Neuronal stem cell (in vitro differentiated cells): ENCODE measurements at regions not wholly inside any gene's neighbourhood (a gene's known extent, or its start where the extent isn't known, plus 50 kb on each side); places are given as distances from the start of the nearest gene placed in this dataset.
"Not testable (repeated sequence)": the region's sequence is repeated elsewhere in the genome, so short reads cannot be mapped to it uniquely, and the experiment has no call there.

Experiments
- DNase-seq: peaks from one replicate; pipeline ENCODE4 v3.0.0-alpha.2; 2013; ENCODE audit warnings: low spot score
- H2AFZ ChIP-seq: one replicate; pipeline ENCODE4 v1.6.1; 2013; ENCODE audit warnings: mild to moderate bottlenecking, low read length, inconsistent platforms
- H2AK5ac ChIP-seq: 2 replicates; pipeline ENCODE4 v1.6.1; 2013; ENCODE audit warnings: low read depth, mild to moderate bottlenecking, inconsistent platforms, low read length, moderate library complexity, mixed read lengths
- H2BK120ac ChIP-seq: 2 replicates; pipeline ENCODE4 v1.6.1; 2013; ENCODE audit warnings: low read depth, mild to moderate bottlenecking, inconsistent platforms, low read length, moderate library complexity, mixed read lengths
- H2BK12ac ChIP-seq: one replicate; pipeline ENCODE4 v1.6.1; 2013; ENCODE audit warnings: low read length, inconsistent platforms
- H2BK15ac ChIP-seq: 2 replicates; pipeline ENCODE4 v1.6.1; 2013; ENCODE audit warnings: mild to moderate bottlenecking, low read length, inconsistent platforms, mixed read lengths
- H2BK5ac ChIP-seq: one replicate; pipeline ENCODE4 v1.6.1; 2013; ENCODE audit warnings: inconsistent platforms, mild to moderate bottlenecking, low read length, moderate library complexity
- H3K14ac ChIP-seq: one replicate; pipeline ENCODE4 v1.6.1; 2013; ENCODE audit warnings: low read length, inconsistent platforms
- H3K18ac ChIP-seq: 2 replicates; pipeline ENCODE4 v1.6.1; 2013; ENCODE audit warnings: low read length, inconsistent platforms
- H3K23ac ChIP-seq: 2 replicates; pipeline ENCODE4 v1.6.1; 2013; ENCODE audit warnings: low read depth, mild to moderate bottlenecking, mixed read lengths, low read length, inconsistent platforms; ENCODE audit not compliant: poor library complexity
- H3K27ac ChIP-seq: replicated peaks from 3 replicates; pipeline ENCODE4 v1.5.1; 2013; ENCODE audit warnings: low read length, inconsistent platforms
- H3K27me3 ChIP-seq, 3 experiments: 2 replicates each; pipeline ENCODE4 v1.6.1; 2013; ENCODE audit warnings: low read length in 3 of 3, mild to moderate bottlenecking in 2 of 3, inconsistent platforms in 1 of 3, low read depth in 1 of 3, mixed read lengths in 1 of 3, moderate library complexity in 1 of 3; ENCODE audit not compliant: control insufficient read depth in 3 of 3, insufficient read depth in 3 of 3
- H3K36me3 ChIP-seq, 2 donors: replicated peaks in 1 of 2; 2 replicates each; pipeline ENCODE4 v1.6.1; 2013; ENCODE audit warnings: low read length in 2 of 2; ENCODE audit not compliant: control insufficient read depth in 2 of 2, insufficient read depth in 2 of 2
- H3K4ac ChIP-seq: 2 replicates; pipeline ENCODE4 v1.6.1; 2013; ENCODE audit warnings: inconsistent platforms, mild to moderate bottlenecking, low read length, moderate library complexity
- H3K4me1 ChIP-seq, 2 donors: 1 replicate in 1 of 2; 2 replicates in 1 of 2; pipeline ENCODE4 v1.6.1; 2013; ENCODE audit warnings: low read length in 2 of 2, low read depth in 1 of 2; ENCODE audit not compliant: control insufficient read depth in 2 of 2, insufficient read depth in 1 of 2
- H3K4me2 ChIP-seq: one replicate; pipeline ENCODE4 v1.6.1; 2013; ENCODE audit warnings: mild to moderate bottlenecking, low read length, inconsistent platforms; ENCODE audit not compliant: insufficient read depth, poor library complexity, severe bottlenecking
- H3K4me3 ChIP-seq, 2 donors: 2 replicates each; pipeline ENCODE4 v1.5.1; 2013; ENCODE audit warnings: low read length in 2 of 2, mild to moderate bottlenecking in 2 of 2, inconsistent platforms in 1 of 2, moderate library complexity in 1 of 2
- H3K79me1 ChIP-seq: one replicate; pipeline ENCODE4 v1.6.1; 2013; ENCODE audit warnings: low read depth, mild to moderate bottlenecking, inconsistent platforms, low read length, moderate library complexity
- H3K9ac ChIP-seq: one replicate; pipeline ENCODE4 v1.6.1; 2013; ENCODE audit warnings: mild to moderate bottlenecking, low read depth, low read length, inconsistent platforms; ENCODE audit not compliant: poor library complexity
- H3K9me3 ChIP-seq, 2 donors: replicated peaks in 1 of 2; 2 replicates each; pipeline versions ENCODE3 to v1.6.1; 2013; ENCODE audit warnings: low read length in 2 of 2, mild to moderate bottlenecking in 2 of 2, inconsistent platforms in 1 of 2, low read depth in 1 of 2, mixed read lengths in 1 of 2, moderate library complexity in 1 of 2; ENCODE audit not compliant: control insufficient read depth in 2 of 2, insufficient read depth in 1 of 2
- H4K8ac ChIP-seq: one replicate; pipeline ENCODE4 v1.6.1; 2013; ENCODE audit warnings: low read depth, mild to moderate bottlenecking, inconsistent platforms, low read length, moderate library complexity
- H4K91ac ChIP-seq: one replicate; pipeline ENCODE4 v1.6.1; 2013; ENCODE audit warnings: low read length, low read depth, mild to moderate bottlenecking, inconsistent platforms; ENCODE audit not compliant: poor library complexity
- WGBS, 2 donors: extraction: QIAGEN DNeasy Blood & Tissue Kit; methylation state at CpG; one replicate each; pipeline ENCODE4 v1.1.7; 2013; ENCODE audit warnings: missing lambda C conversion rate in 2 of 2, mixed read lengths in 1 of 2; ENCODE audit not compliant: insufficient read length in 2 of 2, insufficient replicate concordance in 1 of 2; ENCODE audit errors: extremely low coverage in 2 of 2; 5-methylcytosine and 5-hydroxymethylcytosine counted together

DNA sequence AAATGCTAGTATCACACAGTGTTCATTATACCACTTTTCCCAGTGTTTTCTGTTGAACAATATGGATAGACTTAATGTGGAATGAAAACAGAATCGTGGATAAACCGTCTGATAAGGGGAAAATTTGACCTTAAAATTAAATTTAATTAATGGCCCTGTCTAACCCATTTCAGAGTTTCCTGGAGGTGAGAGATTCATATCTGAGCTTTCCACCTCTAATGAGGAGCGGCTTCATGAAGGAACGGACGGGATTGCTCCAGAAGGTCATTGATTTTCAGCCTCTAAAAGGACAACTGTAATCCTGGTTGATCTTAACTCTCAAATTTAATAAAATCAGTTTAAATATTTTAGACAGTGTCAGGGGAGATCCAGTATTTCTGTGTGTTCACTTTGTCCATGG, 874.9 kb downstream of the GRID1 start:
- no peak overlapping the region for H3K9ac ChIP-seq
- H2BK5ac ChIP-seq: no peak overlapping the region
- H2BK12ac ChIP-seq: no peak overlapping the region
- no peak overlapping the region for H4K91ac ChIP-seq
- no peak overlapping the region for H2BK15ac ChIP-seq
- no peak overlapping the region for H2BK120ac ChIP-seq
- no peaks in the 10 kb centered on the region for H3K27me3 ChIP-seq
- H3K4me1 ChIP-seq: peaks cover 0 to 4% of the 10 kb centered on the region in 2 donors
- H3K23ac ChIP-seq: no peak overlapping the region
- no peak overlapping the region for H2AK5ac ChIP-seq
- no peak overlapping the region for H3K27ac ChIP-seq
- no peak overlapping the region for H4K8ac ChIP-seq
- no peaks in the 10 kb centered on the region for H3K36me3 ChIP-seq
- no peak overlapping the region for H2AFZ ChIP-seq
- H3K79me1 ChIP-seq: no peaks in the 10 kb centered on the region
- no peak overlapping the region for H3K4me2 ChIP-seq
- no peak overlapping the region for H3K14ac ChIP-seq
- no CpG with 5 or more reads among the region's 5 CpGs for WGBS, 2 donors
- no peaks in the 10 kb centered on the region for H3K9me3 ChIP-seq
- DNase-seq: no peak
- no peak overlapping the region for H3K4ac ChIP-seq
- H3K4me3 ChIP-seq: no peak overlapping the region
- no peak overlapping the region for H3K18ac ChIP-seq

DNA sequence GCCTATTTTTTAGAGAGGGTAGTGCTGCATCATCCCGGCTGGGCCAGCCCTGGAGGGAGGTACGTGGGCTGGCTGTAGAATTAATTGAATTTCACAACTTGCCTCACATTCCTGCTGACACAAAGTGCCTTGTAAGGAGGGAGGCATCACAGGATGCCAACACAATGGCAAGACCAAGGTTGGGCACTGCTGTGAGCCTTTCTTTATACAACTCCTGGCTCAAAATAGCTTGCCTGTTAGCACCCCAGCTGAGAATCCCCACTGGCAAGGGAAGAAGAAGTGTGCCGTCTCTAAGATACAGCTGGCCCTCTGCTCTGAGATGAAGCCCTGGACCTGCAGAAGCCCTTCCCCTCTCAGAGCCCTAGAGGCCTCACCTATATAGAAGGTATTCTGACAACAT, 873.9 kb downstream of the GRID1 start:
- Histone ChIP-seq H3K9ac (no peak overlapping the region), H2AFZ (peak overlapping the region; percentile 34), H3K79me1 (no peaks in the 10 kb centered on the region), H3K14ac (no peak overlapping the region), H3K27me3 (no peaks in the 10 kb centered on the region), H3K9me3 (no peaks in the 10 kb centered on the region), H3K4me3 (no peak overlapping the region), H2BK120ac (no peak overlapping the region), H2BK12ac (no peak overlapping the region), H3K18ac (no peak overlapping the region), H3K23ac (no peak overlapping the region), H3K36me3 (no peaks in the 10 kb centered on the region), H2BK5ac (no peak overlapping the region), H4K8ac (no peak overlapping the region), H3K27ac (no peak overlapping the region), H2BK15ac (no peak overlapping the region), H3K4ac (no peak overlapping the region), H2AK5ac (no peak overlapping the region), H3K4me2 (no peak overlapping the region), H3K4me1 (peaks cover 0 to 4% of the 10 kb centered on the region in 2 donors), H4K91ac (no peak overlapping the region)
- WGBS, 2 donors: no CpG with 5 or more reads among the region's 3 CpGs
- peak; percentile 4 for DNase-seq

DNA sequence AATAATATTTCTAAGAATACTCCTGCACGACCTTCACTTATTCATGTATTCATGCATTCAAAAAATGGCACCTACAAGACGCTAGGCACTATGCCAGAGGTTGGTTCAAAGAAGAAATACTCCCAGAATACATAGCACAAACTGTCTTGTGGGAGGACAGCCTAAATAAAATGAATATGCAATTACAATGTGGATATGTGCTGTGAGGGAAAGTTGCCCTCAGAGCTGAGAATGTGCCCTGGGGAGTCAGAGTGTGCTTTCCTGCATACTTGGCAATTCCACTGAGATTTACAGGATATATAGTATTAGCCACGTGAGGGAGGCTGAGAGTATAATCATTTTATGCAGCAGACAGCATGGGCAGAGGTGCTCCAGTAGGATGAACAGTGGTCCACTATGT, 872.9 kb downstream of the GRID1 start:
- no peak overlapping the region for H2AK5ac ChIP-seq
- DNase-seq: no peak
- no peaks in the 10 kb centered on the region for H3K9me3 ChIP-seq
- no peaks in the 10 kb centered on the region for H3K27me3 ChIP-seq
- no peak overlapping the region for H2AFZ ChIP-seq
- H3K4me2 ChIP-seq: no peak overlapping the region
- H3K27ac ChIP-seq: no peak overlapping the region
- H3K4me3 ChIP-seq: no peak overlapping the region
- H3K4me1 ChIP-seq: peaks cover 0 to 4% of the 10 kb centered on the region in 2 donors
- no peak overlapping the region for H4K91ac ChIP-seq
- H3K18ac ChIP-seq: no peak overlapping the region
- no peak overlapping the region for H2BK15ac ChIP-seq
- no peak overlapping the region for H3K23ac ChIP-seq
- WGBS, 2 donors: no CpG with 5 or more reads among the region's 3 CpGs
- no peak overlapping the region for H4K8ac ChIP-seq
- no peak overlapping the region for H3K9ac ChIP-seq
- H3K4ac ChIP-seq: no peak overlapping the region
- H3K14ac ChIP-seq: no peak overlapping the region
- H2BK120ac ChIP-seq: no peak overlapping the region
- no peaks in the 10 kb centered on the region for H3K79me1 ChIP-seq
- no peaks in the 10 kb centered on the region for H3K36me3 ChIP-seq
- no peak overlapping the region for H2BK5ac ChIP-seq
- no peak overlapping the region for H2BK12ac ChIP-seq

DNA sequence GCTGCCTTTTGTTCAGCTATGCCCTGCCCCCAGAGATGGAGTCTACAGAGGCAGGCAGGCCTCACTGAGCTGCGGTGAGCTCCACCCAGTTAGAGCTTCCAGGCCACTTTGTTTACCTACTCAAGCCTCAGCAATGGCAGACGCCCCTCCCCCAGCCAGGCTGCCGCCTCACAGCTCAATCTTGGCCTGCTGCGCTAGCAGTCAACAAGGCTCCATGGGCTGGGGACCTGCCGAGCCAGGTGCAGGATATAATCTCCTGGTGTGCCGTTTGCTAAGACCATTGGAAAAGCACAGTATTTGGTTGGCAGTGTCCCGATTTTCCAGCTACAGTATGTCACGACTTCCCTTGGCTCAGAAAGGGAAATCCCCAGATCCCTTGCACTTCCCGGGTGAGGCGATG, 862.0 kb downstream of the GRID1 start:
- H3K4ac ChIP-seq, H4K91ac ChIP-seq, H2BK12ac ChIP-seq, H2BK5ac ChIP-seq, H3K4me2 ChIP-seq, H3K14ac ChIP-seq, H3K36me3 ChIP-seq, H2AFZ ChIP-seq, H3K4me3 ChIP-seq, H3K9me3 ChIP-seq, H4K8ac ChIP-seq, H3K4me1 ChIP-seq, H3K27me3 ChIP-seq, H2BK15ac ChIP-seq, DNase-seq, H3K23ac ChIP-seq, H2AK5ac ChIP-seq, H2BK120ac ChIP-seq, H3K18ac ChIP-seq, H3K27ac ChIP-seq, H3K9ac ChIP-seq, H3K79me1 ChIP-seq: not testable (repeated sequence)
- WGBS, 2 donors: no CpG with 5 or more reads among the region's 10 CpGs
